Activated CD4-positive, alpha-beta T cell treated with anti-CD3 and anti-CD28 coated beads for 4 hours (primary cell): ENCODE measurements at regions not wholly inside any gene's neighbourhood (a gene's known extent, or its start where the extent isn't known, plus 50 kb on each side); places are given as distances from the start of the nearest gene placed in this dataset.
"Not testable (repeated sequence)": the region's sequence is repeated elsewhere in the genome, so short reads cannot be mapped to it uniquely, and the experiment has no call there.

Experiments used
- DNase-seq, 2 donors: peaks; one replicate each; pipeline ENCODE4 v3.0.0-alpha.2; 2020

GRCh38 chr7:92968502-92968901 is 132.1 kb upstream of the CDK6 start:
- no peak for DNase-seq

GRCh38 chr7:92967238-92967637 is 130.9 kb upstream of the CDK6 start:
- no peak for DNase-seq

GRCh38 chr7:92964141-92964540 is 127.8 kb upstream of the CDK6 start:
- no peak for DNase-seq

GRCh38 chr7:92963566-92963965 is 127.2 kb upstream of the CDK6 start:
- DNase-seq: no peak

- no peak for DNase-seq
These were observed 125.6 kb upstream of the CDK6 start for GRCh38 chr7:92961961-92962360.

GRCh38 chr7:92956575-92956974 is 120.2 kb upstream of the CDK6 start:
- no peak for DNase-seq

GRCh38 chr7:92955081-92955480 is 118.7 kb upstream of the CDK6 start:
- no peak for DNase-seq

GRCh38 chr7:92953657-92954056 is 117.3 kb upstream of the CDK6 start:
- no peak for DNase-seq

- DNase-seq: no peak
These were observed 113.4 kb upstream of the CDK6 start for GRCh38 chr7:92949748-92950147.

- no peak for DNase-seq
These were observed 109.5 kb upstream of the CDK6 start for GRCh38 chr7:92945840-92946239.

- no peak for DNase-seq
These were observed 108.3 kb upstream of the CDK6 start for GRCh38 chr7:92944633-92945032.

GRCh38 chr7:92942706-92943105 is 106.3 kb upstream of the CDK6 start:
- DNase-seq: not testable (repeated sequence)

- no peak for DNase-seq
These were observed 103.4 kb upstream of the CDK6 start for GRCh38 chr7:92939666-92940360.

- DNase-seq: no peak
These were observed 97.7 kb upstream of the CDK6 start for GRCh38 chr7:92934096-92934495.

- no peak for DNase-seq
These were observed 96.1 kb upstream of the CDK6 start for GRCh38 chr7:92932450-92932849.

GRCh38 chr7:92930404-92930803 is 94.0 kb upstream of the CDK6 start:
- DNase-seq: no peak

GRCh38 chr7:92926697-92927044 is 90.3 kb upstream of the CDK6 start:
- DNase-seq: no peak

- no peak for DNase-seq
These were observed 89.7 kb upstream of the CDK6 start for GRCh38 chr7:92925876-92926696.

- DNase-seq: no peak
These were observed 88.4 kb upstream of the CDK6 start for GRCh38 chr7:92924800-92925199.

GRCh38 chr7:92917230-92917629 is 80.9 kb upstream of the CDK6 start:
- no peak for DNase-seq

- no peak for DNase-seq
These were observed 80.4 kb upstream of the CDK6 start for GRCh38 chr7:92916770-92917224.

GRCh38 chr7:92915348-92915747 is 79.0 kb upstream of the CDK6 start:
- DNase-seq: no peak

GRCh38 chr7:92914645-92915044 is 78.3 kb upstream of the CDK6 start:
- no peak for DNase-seq

- no peak for DNase-seq
These were observed 77.5 kb upstream of the CDK6 start for GRCh38 chr7:92913849-92914248.

- DNase-seq: no peak
These were observed 74.6 kb upstream of the CDK6 start for GRCh38 chr7:92910976-92911375.
